HG03066 (cell line): ENCODE measurements at regions not wholly inside any gene's neighbourhood (a gene's known extent, or its start where the extent isn't known, plus 50 kb on each side); places are given as distances from the start of the nearest gene placed in this dataset.

Experiments used
- ATAC-seq: cut with Tn5 transposase; IDR thresholded peaks from one replicate; pipeline ENCODE4 v1.9.1; 2021; ENCODE audit warnings: low read depth; ENCODE audit not compliant: unreplicated experiment

- no peak for ATAC-seq
Observed at GRCh38 chr13:74625541-74625940, 491.3 kb upstream of the KLF12 start.

DNA sequence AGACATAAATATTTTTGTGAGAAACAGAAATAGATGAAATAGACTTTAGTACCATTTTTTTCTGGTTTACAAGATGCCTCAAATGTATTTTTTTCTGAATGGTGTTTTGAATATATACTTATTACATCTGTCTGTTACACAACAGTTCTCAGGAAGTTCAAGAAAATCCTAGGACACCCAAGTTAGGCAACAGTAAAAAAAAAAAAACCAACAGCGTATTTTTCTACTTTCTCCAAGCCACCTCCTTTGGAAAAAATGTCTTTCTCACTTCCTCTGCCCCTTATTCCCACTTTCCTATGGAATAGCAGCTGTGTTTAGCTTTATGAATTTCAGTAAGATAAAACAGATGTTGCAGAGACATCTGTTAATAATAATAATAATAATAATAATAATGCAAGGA is 489.6 kb upstream of the KLF12 start:
- ATAC-seq = no peak

DNA sequence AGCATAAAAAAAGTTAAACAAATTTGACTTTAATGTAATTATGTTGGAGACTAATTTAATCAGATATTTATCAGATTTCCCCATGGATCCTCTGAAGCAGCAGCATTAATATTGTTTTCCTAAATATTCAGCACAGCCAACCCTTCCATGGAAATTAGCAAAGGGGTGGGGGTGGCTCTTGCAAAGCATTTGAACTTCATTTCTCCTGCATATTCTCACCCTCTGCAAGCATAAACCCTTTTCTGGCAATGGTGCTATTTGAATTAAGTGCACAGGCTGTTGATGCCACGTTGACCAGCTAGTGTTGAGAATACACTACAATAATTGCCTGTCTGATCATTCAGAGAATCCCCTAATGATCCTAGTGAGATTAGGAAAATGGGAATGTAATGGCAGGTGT is 488.1 kb upstream of the KLF12 start:
- no peak for ATAC-seq

- ATAC-seq = no peak
Observed at GRCh38 chr13:74620711-74621110, 486.5 kb upstream of the KLF12 start.

DNA sequence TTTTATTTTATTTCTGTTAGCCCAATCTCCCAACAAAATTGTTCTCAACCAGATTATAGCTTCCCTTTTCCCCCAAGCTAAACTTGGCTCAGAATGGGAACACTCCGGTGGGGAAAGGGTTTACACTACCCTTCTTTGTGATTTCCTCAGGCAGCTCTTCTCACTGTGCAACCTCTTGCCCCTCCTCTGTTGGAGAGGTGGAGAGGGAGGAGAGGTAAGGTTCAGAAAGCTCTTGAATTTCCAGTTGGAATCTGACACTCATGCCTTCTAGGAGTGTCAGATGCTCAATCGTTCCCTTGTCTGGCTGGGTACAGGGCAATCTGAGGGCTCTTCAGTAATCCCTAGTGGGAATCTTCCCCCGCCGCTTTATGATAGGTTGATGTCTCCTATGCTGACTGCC is 486.1 kb upstream of the KLF12 start:
- ATAC-seq = no peak

DNA sequence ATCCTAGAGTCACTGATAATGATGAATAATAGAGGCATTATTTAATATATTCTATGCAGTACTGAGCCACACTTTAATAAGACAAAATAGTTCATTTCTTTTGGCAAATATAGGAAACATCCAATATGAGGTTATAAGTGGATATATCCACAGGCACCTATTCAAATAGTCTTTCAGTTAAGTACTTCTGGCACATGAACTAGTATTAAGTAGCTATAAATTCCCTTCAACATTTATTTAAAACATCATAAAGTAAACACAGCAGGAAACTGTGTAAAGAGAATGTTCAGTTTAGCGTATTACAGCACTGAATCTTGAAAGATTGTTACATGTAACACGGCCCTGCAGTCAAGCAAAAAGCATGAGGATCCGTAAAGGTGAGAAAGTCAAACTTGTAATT is 463.3 kb upstream of the KLF12 start:
- no peak for ATAC-seq

DNA sequence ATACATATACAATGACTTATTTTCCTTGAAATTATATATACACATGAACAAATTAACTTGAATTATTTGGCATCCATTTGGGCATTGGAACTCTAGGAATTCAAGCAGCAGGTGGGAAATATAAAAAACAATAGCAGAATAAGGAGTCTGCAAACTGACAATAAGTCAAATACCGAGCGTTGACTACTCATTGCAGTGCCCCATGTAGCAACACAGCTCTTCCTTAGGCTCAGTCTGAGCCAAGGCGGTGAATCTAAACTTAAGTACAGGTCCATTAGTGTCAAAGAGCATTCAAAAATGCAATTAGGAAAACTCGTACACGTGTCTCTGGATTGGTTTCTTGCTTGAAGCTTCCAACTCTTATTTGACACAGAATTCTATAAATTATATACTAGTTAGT is 462.5 kb upstream of the KLF12 start:
- no peak for ATAC-seq

GRCh38 chr13:74593688-74594087 is 459.5 kb upstream of the KLF12 start:
- ATAC-seq = no peak

DNA sequence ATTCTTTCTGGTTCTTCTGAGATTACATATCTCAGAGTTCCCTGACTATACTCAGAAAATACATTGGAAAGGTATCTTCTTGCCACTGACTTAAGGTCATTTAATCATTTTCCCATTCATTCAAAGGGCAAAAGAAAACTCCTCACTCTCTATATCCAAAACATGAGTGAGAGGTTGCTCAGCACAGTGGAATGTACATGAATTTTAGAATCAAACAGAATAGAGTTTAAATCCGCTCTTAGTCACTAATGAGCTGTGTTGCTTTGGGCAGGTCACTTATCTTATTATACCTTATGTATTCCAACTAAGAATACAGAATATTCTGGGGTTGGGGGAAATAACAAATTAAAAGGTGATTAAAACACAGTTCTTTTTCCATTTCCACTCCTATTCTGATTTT is 452.6 kb upstream of the KLF12 start:
- no peak for ATAC-seq

GRCh38 chr13:74576420-74576819 is 442.2 kb upstream of the KLF12 start:
- no peak for ATAC-seq

DNA sequence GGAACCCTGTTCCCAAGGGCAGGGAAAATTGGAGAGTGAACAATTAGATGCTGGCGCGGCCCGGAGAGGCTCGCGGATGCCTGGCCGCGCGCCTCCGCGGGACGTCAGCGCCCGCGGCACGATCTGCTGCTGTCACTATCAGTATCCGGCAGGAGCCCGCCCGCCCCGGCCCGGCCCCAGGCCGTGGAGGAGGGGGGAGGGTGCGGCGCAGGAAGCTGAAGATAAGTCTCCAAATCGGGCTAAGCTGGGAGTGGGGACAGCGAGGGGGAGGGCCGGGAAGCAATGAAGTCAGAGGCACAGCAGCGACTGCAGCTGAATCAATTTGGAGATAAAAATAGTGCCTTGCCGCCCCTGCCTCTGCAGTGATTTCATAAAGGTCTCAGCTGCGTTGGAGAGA is 441.5 kb upstream of the KLF12 start:
- no peak for ATAC-seq

DNA sequence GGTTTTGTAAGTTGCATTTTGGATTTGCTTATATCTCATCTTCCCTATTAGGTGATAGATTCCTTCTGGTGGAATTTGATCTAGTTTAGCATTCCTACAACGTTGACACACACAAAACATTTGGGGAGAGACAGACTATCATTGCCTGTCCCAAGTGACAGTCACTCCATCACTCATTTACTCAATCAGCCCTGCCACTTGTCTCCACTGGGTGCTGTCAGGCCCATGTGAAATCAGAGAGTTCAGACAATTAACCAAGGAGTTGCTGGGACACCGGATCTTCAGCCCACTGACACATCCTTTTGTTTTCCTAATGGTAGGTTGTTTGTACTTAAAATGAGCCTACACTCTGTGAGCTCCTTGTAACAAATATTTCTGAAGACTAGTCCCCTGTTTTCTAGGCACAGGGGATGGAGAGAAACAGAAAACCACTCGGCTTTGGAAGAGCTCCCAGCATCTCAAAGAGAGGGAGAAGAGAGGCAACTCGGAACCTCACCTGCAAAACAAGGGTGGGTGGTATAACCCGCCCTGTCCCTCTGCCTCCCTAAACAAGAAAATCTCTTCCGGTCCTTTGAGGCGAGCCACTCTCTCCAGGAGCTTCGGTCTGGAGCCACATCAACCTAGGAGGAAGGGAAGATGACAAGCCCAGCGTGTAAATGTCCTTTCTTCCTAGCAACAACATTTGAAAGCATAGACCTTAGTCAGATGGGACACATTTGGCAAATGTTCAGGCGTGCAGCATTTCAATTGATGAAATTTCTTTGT is 440.9 kb upstream of the KLF12 start:
- ATAC-seq = no peak

DNA sequence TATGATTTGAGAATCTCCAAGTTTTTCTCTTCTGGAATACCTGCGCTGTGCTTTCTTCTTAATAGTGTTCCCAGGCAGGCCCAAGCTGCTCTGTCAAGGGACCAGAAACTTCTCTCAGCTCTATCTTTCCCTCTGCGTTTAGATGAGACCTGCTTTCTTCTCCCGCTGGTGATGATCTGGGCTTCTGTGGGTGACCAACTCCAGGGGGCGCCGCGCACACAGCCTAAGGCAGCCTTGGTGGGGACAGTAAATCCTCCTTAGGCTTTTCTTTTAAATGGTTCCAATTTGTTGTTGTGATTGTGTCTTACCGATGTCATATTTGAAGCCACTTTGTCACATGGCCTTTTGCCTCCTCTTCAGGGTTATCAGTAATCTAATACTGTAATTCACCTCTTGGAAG is 439.4 kb upstream of the KLF12 start:
- ATAC-seq = no peak

DNA sequence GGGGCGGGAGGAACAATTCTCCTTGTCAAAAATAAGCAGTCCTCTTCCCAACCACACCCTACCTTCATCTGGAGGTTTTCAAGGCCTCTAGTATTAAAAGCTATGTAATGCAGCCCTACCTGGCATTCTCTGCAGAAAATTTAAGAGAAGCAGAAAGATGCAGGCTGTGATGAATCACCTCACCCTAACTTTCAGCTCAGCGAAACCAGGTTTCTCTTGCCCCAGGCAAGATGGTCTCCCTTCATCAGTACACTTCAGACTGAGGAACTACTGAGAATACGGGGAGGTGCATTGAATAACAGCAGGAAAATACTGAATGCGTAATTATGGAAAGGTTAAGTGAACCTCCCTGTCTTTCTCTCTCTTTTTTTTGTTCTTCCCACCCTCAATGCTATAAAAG is 437.6 kb upstream of the KLF12 start:
- ATAC-seq = no peak

DNA sequence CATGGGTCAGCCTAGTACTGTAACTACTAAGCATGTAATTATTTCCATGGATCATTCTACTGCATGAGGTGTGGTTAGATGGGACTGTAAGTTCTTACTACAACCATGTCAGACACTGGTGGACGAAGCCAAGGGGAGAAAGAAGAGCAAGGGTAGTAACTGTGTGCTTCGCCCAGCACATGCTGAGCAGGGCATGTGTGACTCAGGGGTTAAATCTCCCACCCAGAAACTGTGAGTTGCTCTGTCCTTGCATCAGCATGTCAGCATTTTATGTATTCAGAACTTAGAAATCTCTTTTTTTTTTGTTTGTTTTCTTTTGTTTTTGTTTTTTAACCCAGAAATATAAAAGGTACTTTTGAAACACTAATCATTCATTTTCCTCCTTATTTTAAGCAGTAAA is 436.6 kb upstream of the KLF12 start:
- ATAC-seq = no peak

DNA sequence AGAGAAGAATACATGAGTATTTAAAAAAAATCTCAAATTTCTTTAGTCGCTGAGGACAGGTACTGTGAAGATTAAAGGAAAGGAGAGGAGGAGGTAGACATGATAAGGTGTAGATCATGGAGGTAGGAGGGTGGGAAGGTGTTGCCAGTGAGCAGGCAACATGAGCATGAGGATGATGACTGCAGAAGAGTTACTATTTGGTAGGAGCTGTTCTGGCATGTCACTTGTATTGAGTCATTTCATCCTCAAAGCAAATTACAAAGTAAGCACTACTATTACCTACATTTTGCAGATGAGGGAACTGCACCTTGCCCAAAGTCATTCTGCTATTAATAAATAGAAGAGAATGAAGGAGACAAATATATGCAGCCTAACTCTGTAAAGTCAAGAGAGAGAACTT is 435.8 kb upstream of the KLF12 start:
- no peak for ATAC-seq

DNA sequence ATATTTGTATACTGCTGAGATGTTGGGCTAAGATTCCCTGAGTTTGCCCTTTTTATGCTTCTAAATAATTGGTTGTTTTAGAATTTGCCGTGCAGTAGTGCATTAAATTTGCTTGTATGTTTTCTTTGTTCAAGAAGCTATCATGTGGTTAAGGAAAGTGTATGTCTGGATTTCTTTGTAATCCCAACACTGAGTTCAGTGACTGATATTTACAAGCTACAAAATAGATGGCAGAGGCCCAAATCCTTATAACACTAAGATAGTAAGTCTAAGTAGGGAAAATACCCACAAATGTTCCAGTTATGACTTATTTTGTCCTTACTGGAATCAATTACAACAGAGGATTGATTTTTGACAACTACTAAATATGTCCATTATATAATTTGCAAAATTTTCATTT is 435.0 kb upstream of the KLF12 start:
- ATAC-seq = no peak

DNA sequence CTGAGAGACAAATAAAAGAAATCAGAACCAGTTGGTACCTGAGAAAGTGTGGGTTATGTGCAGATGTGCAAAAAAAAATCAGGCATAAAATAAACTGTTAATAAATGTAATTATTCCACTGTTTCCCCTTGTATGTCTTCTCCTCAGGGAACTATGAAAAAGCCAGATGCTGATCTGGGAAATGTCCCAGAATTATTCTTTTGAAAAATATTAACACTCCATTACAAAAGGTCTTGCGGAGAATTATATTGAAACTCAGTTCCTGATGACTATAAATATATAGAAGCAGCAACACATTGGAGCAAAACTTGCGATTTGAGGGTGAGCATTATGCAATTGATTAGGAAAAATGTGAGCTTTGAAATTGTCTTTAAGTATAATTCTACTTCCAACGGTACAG is 433.3 kb upstream of the KLF12 start:
- no peak for ATAC-seq

- ATAC-seq = no peak
Observed at GRCh38 chr13:74562381-74562780, 428.2 kb upstream of the KLF12 start.

- no peak for ATAC-seq
Observed at GRCh38 chr13:74561155-74561554, 427.0 kb upstream of the KLF12 start.

DNA sequence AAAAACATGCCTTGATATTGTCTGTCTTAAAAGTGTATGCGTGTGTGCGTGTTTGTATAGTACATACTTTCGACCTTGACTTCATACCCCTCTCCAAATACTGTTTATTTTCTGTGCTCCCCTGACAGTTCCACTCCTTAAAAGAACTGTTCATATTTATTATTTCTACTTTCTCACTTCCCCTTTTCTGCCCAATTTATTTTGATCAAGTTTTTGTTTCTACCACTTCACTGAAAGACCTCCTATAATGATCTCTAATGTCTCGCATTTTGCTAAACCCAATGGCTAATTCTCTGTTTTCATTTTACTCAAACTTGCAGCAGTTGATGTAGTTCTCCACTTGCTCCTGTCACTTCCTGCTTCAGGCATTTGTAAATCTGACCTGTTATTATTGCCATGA is 426.1 kb upstream of the KLF12 start:
- no peak for ATAC-seq

- no peak for ATAC-seq
Observed at GRCh38 chr13:74557870-74558269, 423.7 kb upstream of the KLF12 start.
